AG04449 (cell line): ENCODE measurements at regions not wholly inside any gene's neighbourhood (a gene's known extent, or its start where the extent isn't known, plus 50 kb on each side); places are given as distances from the start of the nearest gene placed in this dataset.

ENCODE experiments used
- CTCF ChIA-PET: fragments of 350-600 bp; formaldehyde crosslinking; extraction: SDS; loops from one replicate; lab custom pipeline; 2021; ENCODE audit warnings: antibody characterized with exemption; lab: Yijun Ruan, JAX
- POLR2A ChIA-PET: fragments of 400-600, 350-600 bp; formaldehyde crosslinking; extraction: SDS; loops from one replicate; lab custom pipeline; 2020; ENCODE audit warnings: antibody characterized with exemption, inconsistent platforms; lab: Yijun Ruan, JAX
- DNase-seq: peaks from one replicate; pipeline ENCODE4 v3.0.0-alpha.2; 2010; ENCODE audit warnings: low read depth, low spot score
- H3K4me3 ChIP-seq: 2 replicates; pipeline ENCODE4 v1.5.1; 2011; ENCODE audit warnings: low read depth, mild to moderate bottlenecking, control low read depth, low read length
- TF ChIP-seq, protein P1 (sequence below): IDR thresholded peaks from one replicate; pipeline ENCODE4 v1.5.1; 2011; ENCODE audit warnings: mild to moderate bottlenecking, moderate library complexity, low read length, control low read depth, inconsistent platforms; ENCODE audit not compliant: insufficient read depth; ENCODE audit errors: missing control alignments

DNA sequence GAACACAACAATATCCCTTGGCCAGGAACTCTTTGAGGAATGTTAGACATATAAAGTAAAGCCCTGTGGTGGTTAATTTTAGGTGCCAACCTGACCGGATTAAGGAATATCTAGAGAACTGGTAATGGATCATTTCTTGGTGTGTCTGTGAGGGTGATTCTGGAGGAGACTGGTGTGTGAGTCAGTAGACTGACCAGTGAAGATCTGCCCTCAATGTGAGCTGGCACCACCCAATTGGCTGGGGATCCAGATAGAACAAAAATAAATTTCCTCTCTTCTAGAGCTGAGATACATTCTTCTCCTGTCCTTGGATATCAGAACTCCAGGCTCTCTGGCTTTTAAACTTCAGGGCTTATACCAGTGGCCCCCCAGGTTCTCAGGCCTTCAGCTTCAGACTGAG is 56.2 kb upstream of the TNPO1 start:
- TF ChIP-seq, protein P1, sequence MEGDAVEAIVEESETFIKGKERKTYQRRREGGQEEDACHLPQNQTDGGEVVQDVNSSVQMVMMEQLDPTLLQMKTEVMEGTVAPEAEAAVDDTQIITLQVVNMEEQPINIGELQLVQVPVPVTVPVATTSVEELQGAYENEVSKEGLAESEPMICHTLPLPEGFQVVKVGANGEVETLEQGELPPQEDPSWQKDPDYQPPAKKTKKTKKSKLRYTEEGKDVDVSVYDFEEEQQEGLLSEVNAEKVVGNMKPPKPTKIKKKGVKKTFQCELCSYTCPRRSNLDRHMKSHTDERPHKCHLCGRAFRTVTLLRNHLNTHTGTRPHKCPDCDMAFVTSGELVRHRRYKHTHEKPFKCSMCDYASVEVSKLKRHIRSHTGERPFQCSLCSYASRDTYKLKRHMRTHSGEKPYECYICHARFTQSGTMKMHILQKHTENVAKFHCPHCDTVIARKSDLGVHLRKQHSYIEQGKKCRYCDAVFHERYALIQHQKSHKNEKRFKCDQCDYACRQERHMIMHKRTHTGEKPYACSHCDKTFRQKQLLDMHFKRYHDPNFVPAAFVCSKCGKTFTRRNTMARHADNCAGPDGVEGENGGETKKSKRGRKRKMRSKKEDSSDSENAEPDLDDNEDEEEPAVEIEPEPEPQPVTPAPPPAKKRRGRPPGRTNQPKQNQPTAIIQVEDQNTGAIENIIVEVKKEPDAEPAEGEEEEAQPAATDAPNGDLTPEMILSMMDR: no peak
- ChIA-PET POLR2A (no interaction called here), CTCF (no interaction called here)
- H3K4me3 ChIP-seq: no peak overlapping the region
- no peak for DNase-seq

DNA sequence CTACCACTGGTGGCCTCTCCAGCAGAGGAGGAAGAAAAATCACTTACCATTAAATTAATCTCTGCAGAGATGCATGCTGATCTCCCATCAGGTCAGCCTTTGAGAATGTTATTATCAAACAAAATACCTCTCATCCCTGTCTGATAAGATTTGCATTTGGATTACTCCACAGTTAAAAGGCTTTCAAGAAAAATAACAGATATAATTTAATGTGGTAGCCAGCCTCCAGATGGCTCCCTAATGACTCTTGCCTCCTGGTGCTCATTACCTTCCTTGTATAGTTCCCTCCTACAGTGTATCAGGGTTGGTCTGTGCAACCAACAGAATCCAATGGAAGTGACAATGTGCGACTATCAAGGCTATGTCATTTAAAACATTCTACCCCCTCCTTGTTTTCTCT is 63.6 kb upstream of the TNPO1 start:
- TF ChIP-seq, protein P1: no peak
- CTCF ChIA-PET: no interaction called here
- no peak for DNase-seq
- no peak overlapping the region for H3K4me3 ChIP-seq
- POLR2A ChIA-PET: no interaction called here

DNA sequence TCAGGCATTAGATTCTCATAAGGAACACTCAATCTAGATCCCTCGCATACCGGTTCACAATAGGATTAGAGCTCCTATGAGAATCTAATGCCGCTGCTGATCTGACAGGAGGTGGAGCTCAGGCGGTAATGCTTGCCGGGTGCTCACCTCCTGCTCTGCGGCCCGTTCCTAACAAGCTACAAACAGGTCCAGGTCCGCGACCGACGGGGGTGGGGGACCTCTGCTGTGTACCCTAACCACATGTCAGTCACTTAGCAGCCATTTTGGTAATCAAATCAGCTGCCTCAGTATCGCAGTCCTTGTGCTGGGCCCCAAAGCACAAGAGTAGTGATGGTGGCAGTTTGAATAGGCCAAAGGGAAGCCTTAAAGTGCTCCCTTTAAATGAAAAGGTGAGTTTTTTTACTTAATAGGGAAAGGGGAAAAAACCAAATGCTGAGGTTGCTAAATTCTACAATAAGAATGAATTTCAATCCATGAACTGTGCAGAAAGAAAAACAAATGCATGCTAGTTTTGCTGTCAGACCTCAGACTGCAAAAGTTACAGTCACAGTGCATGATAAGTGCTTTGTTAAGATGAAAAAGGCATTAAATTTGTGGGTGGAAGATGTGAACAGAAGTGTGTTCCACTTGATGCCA is 67.0 kb upstream of the TNPO1 start:
- CTCF ChIA-PET: no interaction called here
- DNase-seq: no peak
- H3K4me3 ChIP-seq: no peak overlapping the region
- TF ChIP-seq, protein P1: no peak
- POLR2A ChIA-PET: no interaction called here

DNA sequence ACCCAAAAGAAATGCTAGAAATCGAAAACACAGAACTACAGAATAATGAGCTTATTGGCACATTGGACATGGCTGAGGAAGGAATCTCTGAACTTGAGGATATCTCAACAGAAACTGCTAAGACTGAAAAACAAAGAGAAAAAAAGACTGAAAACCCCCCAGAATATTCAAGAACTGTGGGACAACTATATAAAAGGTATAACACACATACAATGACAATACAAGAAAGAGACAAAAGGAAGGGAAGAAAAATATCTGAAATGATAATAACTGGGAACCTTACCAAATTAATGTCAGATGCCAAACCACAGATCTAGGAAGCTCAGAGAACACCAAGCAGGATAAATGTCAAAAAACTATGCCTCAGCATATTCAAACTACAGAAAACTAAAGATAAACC is 68.6 kb upstream of the TNPO1 start:
- no peak for DNase-seq
- POLR2A ChIA-PET: no interaction called here
- TF ChIP-seq, protein P1: no peak
- no peak overlapping the region for H3K4me3 ChIP-seq
- CTCF ChIA-PET: no interaction called here

DNA sequence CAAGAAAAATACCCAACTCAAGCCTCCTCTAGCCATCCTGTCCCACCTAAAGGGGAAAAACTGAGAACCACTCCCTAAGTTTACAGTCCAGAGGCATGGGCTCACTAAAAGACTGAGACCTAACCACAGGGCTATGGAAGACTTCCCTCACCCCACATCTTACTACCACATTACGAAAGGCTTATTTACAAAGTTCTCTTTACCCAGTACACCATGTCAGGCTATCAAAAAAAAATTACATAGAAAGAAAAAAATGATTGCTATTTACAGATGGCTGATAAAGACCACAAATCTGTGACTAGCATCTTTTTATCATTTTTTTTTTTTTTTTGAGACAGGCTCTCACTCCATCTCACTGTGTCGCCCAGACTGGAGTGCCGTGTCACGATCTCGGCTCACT is 69.7 kb upstream of the TNPO1 start:
- ChIA-PET POLR2A (no interaction called here), CTCF (no interaction called here)

DNA sequence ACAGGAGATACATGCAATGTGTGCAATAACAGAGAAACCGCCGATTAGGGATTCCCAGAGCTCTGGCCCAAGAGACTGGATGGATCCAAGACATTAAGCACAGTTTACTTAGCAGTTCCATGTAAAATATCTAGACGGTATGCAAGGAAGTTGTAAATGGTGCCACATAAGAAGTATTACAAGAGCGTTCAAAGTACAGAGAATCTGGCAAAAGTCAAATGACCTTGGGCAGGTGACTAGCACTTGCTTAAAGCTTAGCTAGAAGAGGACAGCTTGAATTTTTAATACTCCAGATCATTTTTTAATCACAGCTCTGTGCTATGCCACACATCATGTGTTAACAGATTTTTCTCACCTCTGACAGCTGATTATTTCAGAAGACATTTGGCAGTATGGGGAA is 72.3 kb upstream of the TNPO1 start:
- H3K4me3 ChIP-seq: no peak overlapping the region
- ChIA-PET POLR2A (no interaction called here), CTCF (no interaction called here)
- no peak for DNase-seq
- TF ChIP-seq, protein P1: no peak

More for the DNA sequence above, 69.7 kb upstream of the TNPO1 start:
- no peak for DNase-seq
- TF ChIP-seq, protein P1: no peak
- H3K4me3 ChIP-seq: no peak overlapping the region
